Trophoblast cell (in vitro differentiated cells and primary cell): ENCODE measurements at regions not wholly inside any gene's neighbourhood (a gene's known extent, or its start where the extent isn't known, plus 50 kb on each side); places are given as distances from the start of the nearest gene placed in this dataset.
"Not testable (repeated sequence)": the region's sequence is repeated elsewhere in the genome, so short reads cannot be mapped to it uniquely, and the experiment has no call there.

Experiments used
- DNase-seq, 2 donors: peaks; one replicate each; pipeline ENCODE4 v3.0.0-alpha.2; 2016
- H2AFZ ChIP-seq: 2 replicates; pipeline ENCODE4 v1.6.1; 2013; ENCODE audit warnings: low read length, moderate library complexity, mild to moderate bottlenecking; ENCODE audit not compliant: insufficient read depth, poor library complexity
- H2AK5ac ChIP-seq: 2 replicates; pipeline ENCODE4 v1.6.1; 2013; ENCODE audit warnings: mild to moderate bottlenecking, low read length
- H2BK120ac ChIP-seq: 2 replicates; pipeline ENCODE4 v1.6.1; 2013; ENCODE audit warnings: low read length, mild to moderate bottlenecking, moderate library complexity; ENCODE audit not compliant: insufficient read depth, poor library complexity
- H2BK12ac ChIP-seq: 2 replicates; pipeline ENCODE4 v1.6.1; 2013; ENCODE audit warnings: mild to moderate bottlenecking, low read length, moderate library complexity
- H2BK5ac ChIP-seq: 2 replicates; pipeline ENCODE4 v1.6.1; 2013; ENCODE audit warnings: low read length, low read depth, moderate library complexity, mild to moderate bottlenecking; ENCODE audit not compliant: poor library complexity
- H3K14ac ChIP-seq: 2 replicates; pipeline ENCODE4 v1.6.1; 2013; ENCODE audit warnings: mild to moderate bottlenecking, low read length
- H3K18ac ChIP-seq: 2 replicates; pipeline ENCODE4 v1.6.1; 2013; ENCODE audit warnings: mild to moderate bottlenecking, low read length
- H3K23ac ChIP-seq: 2 replicates; pipeline ENCODE4 v1.6.1; 2013; ENCODE audit warnings: low read length
- H3K27ac ChIP-seq: 2 replicates; pipeline ENCODE4 v1.5.1; 2013; ENCODE audit warnings: low read depth, mild to moderate bottlenecking, inconsistent platforms, low read length, moderate library complexity
- H3K27me3 ChIP-seq: 2 replicates; pipeline ENCODE4 v1.6.1; 2013; ENCODE audit warnings: inconsistent platforms, mild to moderate bottlenecking, low read length, moderate library complexity; ENCODE audit not compliant: insufficient read depth
- H3K36me3 ChIP-seq, 2 experiments: 1 replicate in 1 of 2; 2 replicates in 1 of 2; pipeline ENCODE4 v1.6.1; 2013; ENCODE audit warnings: low read length in 2 of 2, mild to moderate bottlenecking in 2 of 2, moderate library complexity in 1 of 2; ENCODE audit not compliant: insufficient read depth in 2 of 2, control insufficient read depth in 1 of 2
- H3K4ac ChIP-seq: 2 replicates; pipeline ENCODE4 v1.6.1; 2013; ENCODE audit warnings: low read depth, mild to moderate bottlenecking, low read length, moderate library complexity
- H3K4me1 ChIP-seq, 2 experiments: 1 replicate in 1 of 2; 2 replicates in 1 of 2; pipeline ENCODE4 v1.6.1; 2013; ENCODE audit warnings: low read length in 2 of 2, mild to moderate bottlenecking in 2 of 2, moderate library complexity in 1 of 2; ENCODE audit not compliant: insufficient read depth in 2 of 2, control insufficient read depth in 1 of 2
- H3K4me2 ChIP-seq: 2 replicates; pipeline ENCODE4 v1.6.1; 2013; ENCODE audit warnings: inconsistent platforms, mild to moderate bottlenecking, low read length, moderate library complexity
- H3K4me3 ChIP-seq: 2 replicates; pipeline ENCODE4 v1.5.1; 2013; ENCODE audit warnings: mild to moderate bottlenecking, low read depth, low read length, inconsistent platforms
- H3K79me1 ChIP-seq: one replicate; pipeline ENCODE4 v1.6.1; 2013; ENCODE audit warnings: low read length
- H3K79me2 ChIP-seq: 2 replicates; pipeline ENCODE4 v1.6.1; 2013; ENCODE audit warnings: low read length, mild to moderate bottlenecking; ENCODE audit not compliant: control insufficient read depth, insufficient read depth, poor library complexity
- H3K9ac ChIP-seq: 2 replicates; pipeline ENCODE4 v1.6.1; 2013; ENCODE audit warnings: mild to moderate bottlenecking, low read length
- H3K9me3 ChIP-seq: 2 replicates; pipeline ENCODE4 v1.6.1; 2013; ENCODE audit warnings: low read depth, mild to moderate bottlenecking, control low read depth, inconsistent platforms, low read length; ENCODE audit not compliant: insufficient read depth
- H4K12ac ChIP-seq: 2 replicates; pipeline ENCODE4 v1.6.1; 2013; ENCODE audit warnings: low read depth, mild to moderate bottlenecking, low read length, moderate library complexity
- H4K8ac ChIP-seq: 2 replicates; pipeline ENCODE4 v1.6.1; 2013; ENCODE audit warnings: low read depth, mild to moderate bottlenecking, low read length, moderate library complexity
- H4K91ac ChIP-seq: one replicate; pipeline ENCODE4 v1.6.1; 2013; ENCODE audit warnings: low read depth, mild to moderate bottlenecking, low read length, moderate library complexity
- WGBS: extraction: QIAGEN DNeasy Blood & Tissue Kit; methylation state at CpG from one replicate; pipeline ENCODE4 v1.1.7; 2013; ENCODE audit warnings: missing lambda C conversion rate; ENCODE audit not compliant: insufficient read length, insufficient coverage; ENCODE audit errors: extremely low coverage; 5-methylcytosine and 5-hydroxymethylcytosine counted together

- not testable (repeated sequence) for H4K91ac ChIP-seq, H2AFZ ChIP-seq, H3K36me3 ChIP-seq, H4K12ac ChIP-seq, DNase-seq, H3K18ac ChIP-seq, H3K4ac ChIP-seq, H3K4me2 ChIP-seq, H3K9ac ChIP-seq, H2BK5ac ChIP-seq, H3K27me3 ChIP-seq, H4K8ac ChIP-seq, H2AK5ac ChIP-seq, H3K4me1 ChIP-seq, H3K23ac ChIP-seq, H2BK120ac ChIP-seq, H3K27ac ChIP-seq, H2BK12ac ChIP-seq, H3K4me3 ChIP-seq, H3K14ac ChIP-seq, H3K79me1 ChIP-seq, H3K79me2 ChIP-seq, H3K9me3 ChIP-seq
- no CpG with 5 or more reads among the region's 23 CpGs for WGBS
Measured at GRCh38 chr16:29143739-29144668, 159.2 kb downstream of the LAT start.

GRCh38 chr16:29142506-29142905 is 157.7 kb downstream of the LAT start:
- not testable (repeated sequence) for H3K14ac ChIP-seq, H3K36me3 ChIP-seq, H3K27ac ChIP-seq, H2AFZ ChIP-seq, H3K27me3 ChIP-seq, H2AK5ac ChIP-seq, H3K4me3 ChIP-seq, H2BK12ac ChIP-seq, H3K4me2 ChIP-seq, H2BK120ac ChIP-seq, H4K8ac ChIP-seq, H4K91ac ChIP-seq, DNase-seq, H2BK5ac ChIP-seq, H4K12ac ChIP-seq, H3K4ac ChIP-seq, H3K9ac ChIP-seq, H3K9me3 ChIP-seq, H3K18ac ChIP-seq, H3K23ac ChIP-seq, H3K4me1 ChIP-seq, H3K79me2 ChIP-seq, H3K79me1 ChIP-seq
- WGBS = no CpG with 5 or more reads among the region's 14 CpGs

- H2AK5ac ChIP-seq = no peak overlapping the region
- H4K12ac ChIP-seq = no peak overlapping the region
- no peaks in the 10 kb centered on the region for H3K27me3 ChIP-seq
- H3K36me3 ChIP-seq = no peaks in the 10 kb centered on the region
- H3K9me3 ChIP-seq = peaks cover 1% of the 10 kb centered on the region
- H3K4me1 ChIP-seq = peaks cover 0 to 2% of the 10 kb centered on the region in 2 experiments
- no peaks in the 10 kb centered on the region for H3K79me1 ChIP-seq
- H3K79me2 ChIP-seq = no peaks in the 10 kb centered on the region
- H3K27ac ChIP-seq = no peak overlapping the region
- no peak overlapping the region for H3K4me2 ChIP-seq
- no peak overlapping the region for H3K18ac ChIP-seq
- no peak overlapping the region for H3K14ac ChIP-seq
- H3K9ac ChIP-seq = no peak overlapping the region
- H3K4ac ChIP-seq = no peak overlapping the region
- H2BK120ac ChIP-seq = no peak overlapping the region
- no peak overlapping the region for H2BK5ac ChIP-seq
- DNase-seq = no peak
- no peak overlapping the region for H4K8ac ChIP-seq
- no CpG with 5 or more reads among the region's 35 CpGs for WGBS
- no peak overlapping the region for H2AFZ ChIP-seq
- no peak overlapping the region for H2BK12ac ChIP-seq
- H4K91ac ChIP-seq = no peak overlapping the region
- H3K23ac ChIP-seq = no peak overlapping the region
- H3K4me3 ChIP-seq = no peak overlapping the region
Measured at GRCh38 chr16:29141586-29142324, 156.9 kb downstream of the LAT start.

GRCh38 chr16:29141121-29141520 is 156.3 kb downstream of the LAT start:
- H3K4me3 ChIP-seq, H3K4ac ChIP-seq, H3K27me3 ChIP-seq, H2BK12ac ChIP-seq, H3K36me3 ChIP-seq, H3K79me2 ChIP-seq, H3K9ac ChIP-seq, H3K4me2 ChIP-seq, H3K79me1 ChIP-seq, H2BK5ac ChIP-seq, H4K8ac ChIP-seq, H3K18ac ChIP-seq, DNase-seq, H2BK120ac ChIP-seq, H3K9me3 ChIP-seq, H2AFZ ChIP-seq, H3K27ac ChIP-seq, H4K12ac ChIP-seq, H3K4me1 ChIP-seq, H2AK5ac ChIP-seq, H3K14ac ChIP-seq, H4K91ac ChIP-seq, H3K23ac ChIP-seq: not testable (repeated sequence)
- WGBS = no CpG with 5 or more reads among the region's 12 CpGs
